Mucosa of descending colon (tissue), 3 donors: ENCODE measurements at regions not wholly inside any gene's neighbourhood (a gene's known extent, or its start where the extent isn't known, plus 50 kb on each side); places are given as distances from the start of the nearest gene placed in this dataset.

Experiments
- ATAC-seq: fragments of 200-7000 bp; cut with Tn5 transposase; one replicate; pipeline ENCODE4 v1.9.1; 2020; ENCODE audit warnings: mild to moderate bottlenecking, moderate library complexity
- DNase-seq, 3 donors: peaks; one replicate each; pipeline ENCODE4 v3.0.0-alpha.2; 2020
- H3K36me3 ChIP-seq: fragments of 200-600 bp; one replicate; pipeline ENCODE4 v1.8.0; 2021; ENCODE audit warnings: low read depth, mild to moderate bottlenecking
- H3K4me1 ChIP-seq: fragments of 200-600 bp; one replicate; pipeline ENCODE4 v1.8.0; 2021; ENCODE audit warnings: low read depth, mild to moderate bottlenecking
- H3K4me3 ChIP-seq: fragments of 200-600 bp; one replicate; pipeline ENCODE4 v1.8.0; 2021; ENCODE audit warnings: mild to moderate bottlenecking
- H3K9me3 ChIP-seq: fragments of 200-600 bp; one replicate; pipeline ENCODE4 v1.8.0; 2021; ENCODE audit warnings: mild to moderate bottlenecking
- intact Hi-C, 2 donors: fragments of 100-400 bp; cut with DNase I in 1 of 2; cut with micrococcal nuclease in 1 of 2; formaldehyde crosslinking; loops; one replicate each; pipeline versions ENCODE4 v1.11.0 to v1.11.1; 2022; cut with DNase I, micrococcal nuclease
- TF ChIP-seq, protein P1 (sequence below): fragments of 200-600 bp; IDR thresholded peaks from one replicate; pipeline ENCODE4 v1.8.0; 2022; ENCODE audit warnings: antibody characterized with exemption, mild to moderate bottlenecking
- donor health status: DM: no; HTN: no; CAD: no; lungs with moderate emphysema.
- donor health status: DM: no; HTN: no; CAD: no.
- donor health status: DM: no; HTN: yes; CAD: no.

DNA sequence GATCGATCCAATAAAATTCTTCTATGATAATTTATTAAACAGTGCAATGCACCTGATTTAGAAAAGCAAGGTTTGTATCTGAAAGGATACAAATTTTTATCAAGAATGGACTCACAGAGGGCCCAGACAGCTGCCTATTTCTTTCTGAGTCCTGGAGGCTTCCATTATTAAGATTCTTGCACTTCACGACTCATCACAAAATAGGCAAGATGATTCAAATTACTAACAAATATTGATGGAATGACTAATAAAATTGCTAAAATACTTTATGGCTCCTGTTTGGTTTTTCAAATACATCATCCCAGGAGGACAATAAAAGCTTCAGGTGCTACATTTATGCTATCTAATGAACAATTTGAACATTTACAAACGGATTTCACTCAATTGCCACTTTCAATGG lies 483.0 kb upstream of the AGTR1 start:
- TF ChIP-seq, protein P1, sequence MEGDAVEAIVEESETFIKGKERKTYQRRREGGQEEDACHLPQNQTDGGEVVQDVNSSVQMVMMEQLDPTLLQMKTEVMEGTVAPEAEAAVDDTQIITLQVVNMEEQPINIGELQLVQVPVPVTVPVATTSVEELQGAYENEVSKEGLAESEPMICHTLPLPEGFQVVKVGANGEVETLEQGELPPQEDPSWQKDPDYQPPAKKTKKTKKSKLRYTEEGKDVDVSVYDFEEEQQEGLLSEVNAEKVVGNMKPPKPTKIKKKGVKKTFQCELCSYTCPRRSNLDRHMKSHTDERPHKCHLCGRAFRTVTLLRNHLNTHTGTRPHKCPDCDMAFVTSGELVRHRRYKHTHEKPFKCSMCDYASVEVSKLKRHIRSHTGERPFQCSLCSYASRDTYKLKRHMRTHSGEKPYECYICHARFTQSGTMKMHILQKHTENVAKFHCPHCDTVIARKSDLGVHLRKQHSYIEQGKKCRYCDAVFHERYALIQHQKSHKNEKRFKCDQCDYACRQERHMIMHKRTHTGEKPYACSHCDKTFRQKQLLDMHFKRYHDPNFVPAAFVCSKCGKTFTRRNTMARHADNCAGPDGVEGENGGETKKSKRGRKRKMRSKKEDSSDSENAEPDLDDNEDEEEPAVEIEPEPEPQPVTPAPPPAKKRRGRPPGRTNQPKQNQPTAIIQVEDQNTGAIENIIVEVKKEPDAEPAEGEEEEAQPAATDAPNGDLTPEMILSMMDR = no peak
- H3K9me3 ChIP-seq = no peaks in the 10 kb centered on the region
- ATAC-seq = no peak
- H3K36me3 ChIP-seq = no peaks in the 10 kb centered on the region
- no peak overlapping the region for H3K4me3 ChIP-seq
- intact Hi-C loops = no loop called here
- DNase-seq = no peak
- H3K4me1 ChIP-seq = no peaks in the 10 kb centered on the region

DNA sequence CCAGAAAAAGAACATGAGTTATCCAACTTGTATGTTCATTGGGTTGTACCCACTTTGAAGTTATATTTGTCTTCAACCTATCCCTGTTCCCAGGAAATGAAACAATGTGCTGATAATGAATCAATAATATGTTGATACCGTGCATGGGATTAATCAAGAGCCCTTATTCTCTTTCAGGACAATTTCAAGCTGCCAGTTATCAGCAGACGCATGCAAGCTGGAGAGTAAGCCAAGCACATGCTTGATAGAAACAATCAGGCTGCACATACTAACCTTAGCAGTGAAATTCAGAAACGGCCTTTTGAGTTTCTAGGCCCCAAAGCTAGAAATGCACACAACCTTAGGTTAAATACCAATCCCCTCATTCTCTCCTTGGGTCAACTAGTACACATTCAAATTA lies 480.4 kb upstream of the AGTR1 start:
- Histone ChIP-seq H3K36me3 (no peaks in the 10 kb centered on the region), H3K9me3 (no peaks in the 10 kb centered on the region), H3K4me3 (no peak overlapping the region), H3K4me1 (no peaks in the 10 kb centered on the region)
- DNase-seq = no peak
- intact Hi-C loops = no loop called here
- ATAC-seq = no peak
- TF ChIP-seq, protein P1 = no peak

GRCh38 chr3:148218222-148218621 lies 479.5 kb upstream of the AGTR1 start:
- Histone ChIP-seq H3K4me1 (no peaks in the 10 kb centered on the region), H3K36me3 (no peaks in the 10 kb centered on the region), H3K4me3 (no peak overlapping the region), H3K9me3 (no peaks in the 10 kb centered on the region)
- TF ChIP-seq, protein P1 = no peak
- ATAC-seq = no peak
- DNase-seq = no peak
- intact Hi-C loops = no loop called here

- no peaks in the 10 kb centered on the region for H3K9me3 ChIP-seq
- TF ChIP-seq, protein P1 = no peak
- ATAC-seq (no peak), DNase-seq (no peak)
- H3K4me3 ChIP-seq = no peak overlapping the region
- H3K36me3 ChIP-seq = no peaks in the 10 kb centered on the region
- intact Hi-C loops = no loop called here
- no peaks in the 10 kb centered on the region for H3K4me1 ChIP-seq
Measured at GRCh38 chr3:148219999-148220398, 477.7 kb upstream of the AGTR1 start.

DNA sequence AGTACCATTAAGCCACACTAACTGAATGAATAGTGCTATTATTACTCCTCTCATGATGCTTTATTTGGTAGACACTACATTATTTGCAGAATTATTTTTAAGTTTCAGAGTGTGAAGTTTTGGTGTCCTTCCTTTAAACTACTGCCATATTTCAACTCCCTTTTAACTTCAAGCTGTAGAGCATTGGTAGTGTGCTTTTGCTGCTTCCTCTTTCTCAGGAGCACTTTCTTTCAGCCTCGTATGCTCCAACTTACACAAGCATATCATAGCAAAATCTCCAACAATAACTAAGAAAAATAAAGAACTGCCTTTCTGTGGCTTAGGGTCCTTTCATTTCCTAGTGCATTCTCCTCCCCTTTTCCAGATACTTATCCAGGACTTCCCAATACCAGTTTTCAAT lies 476.4 kb upstream of the AGTR1 start:
- H3K9me3 ChIP-seq = no peaks in the 10 kb centered on the region
- TF ChIP-seq, protein P1 = no peak
- H3K4me1 ChIP-seq = no peaks in the 10 kb centered on the region
- DNase-seq = no peak
- H3K4me3 ChIP-seq = no peak overlapping the region
- no peaks in the 10 kb centered on the region for H3K36me3 ChIP-seq
- no peak for ATAC-seq
- intact Hi-C loops = no loop called here

DNA sequence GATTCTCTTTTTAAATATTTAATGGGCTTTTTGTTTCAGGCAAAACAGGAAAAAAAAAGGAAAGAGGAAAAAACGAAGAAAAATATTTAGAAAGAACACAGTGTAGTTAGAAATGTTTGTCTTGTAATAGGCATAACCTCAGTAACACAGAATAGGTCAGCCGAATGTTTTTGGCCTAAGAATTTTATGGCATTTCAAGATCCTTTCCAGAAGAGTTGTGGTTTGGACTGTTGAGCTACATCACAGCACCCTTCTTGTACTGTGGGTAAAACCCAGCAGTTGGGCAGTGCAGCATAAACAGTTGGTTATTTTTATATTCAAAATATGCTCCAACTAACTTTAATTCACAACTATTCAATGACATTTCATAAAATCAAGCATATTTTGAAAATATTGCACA lies 474.4 kb upstream of the AGTR1 start:
- Histone ChIP-seq H3K36me3 (no peaks in the 10 kb centered on the region), H3K4me1 (no peaks in the 10 kb centered on the region), H3K4me3 (no peak overlapping the region), H3K9me3 (no peaks in the 10 kb centered on the region)
- ATAC-seq (no peak), DNase-seq (no peak)
- TF ChIP-seq, protein P1 = no peak
- intact Hi-C loops = no loop called here
